OCI-LY1 (cell line): ENCODE measurements at regions not wholly inside any gene's neighbourhood (a gene's known extent, or its start where the extent isn't known, plus 50 kb on each side); places are given as distances from the start of the nearest gene placed in this dataset.

Source experiments
- H2AFZ ChIP-seq: fragments of 200-600 bp; sonication (generic), shearing (Covaris generic); 2 replicates; pipeline ENCODE4 v1.6.0; 2014; ENCODE audit warnings: antibody characterized with exemption, mild to moderate bottlenecking, low read length
- H3F3A ChIP-seq: fragments of 200-600 bp; sonication (generic), shearing (Covaris generic); 2 replicates; pipeline ENCODE4 v1.6.0; 2014; ENCODE audit warnings: mild to moderate bottlenecking, antibody characterized with exemption, low read length, moderate library complexity; ENCODE audit not compliant: insufficient read depth
- H3K27ac ChIP-seq: fragments of 200-600 bp; sonication (generic); 2 replicates; pipeline ENCODE4 v1.5.1; 2014; ENCODE audit warnings: low read length, mixed run types, mild to moderate bottlenecking, low read depth; ENCODE audit not compliant: poor library complexity, severe bottlenecking
- H3K27me3 ChIP-seq: fragments of 200-600 bp; sonication (generic); 2 replicates; pipeline ENCODE4 v1.6.0; 2014; ENCODE audit warnings: antibody characterized with exemption, mild to moderate bottlenecking, low read length, moderate library complexity; ENCODE audit not compliant: insufficient read depth
- H3K36me3 ChIP-seq: fragments of 200-600 bp; sonication (generic); 2 replicates; pipeline ENCODE4 v1.6.1; 2014; ENCODE audit warnings: mild to moderate bottlenecking, antibody characterized with exemption, low read length, moderate library complexity, mixed read lengths; ENCODE audit not compliant: insufficient read depth
- H3K4me1 ChIP-seq: fragments of 200-600 bp; sonication (generic); 2 replicates; pipeline ENCODE4 v1.5.1; 2014; ENCODE audit warnings: mild to moderate bottlenecking, low read length, moderate library complexity; ENCODE audit not compliant: insufficient read depth, severe bottlenecking
- H3K4me2 ChIP-seq: fragments of 200-600 bp; sonication (generic), shearing (Covaris generic); 2 replicates; pipeline ENCODE4 v1.6.1; 2014; ENCODE audit warnings: low read length
- H3K4me3 ChIP-seq: fragments of 200-600 bp; sonication (generic); 2 replicates; pipeline ENCODE4 v1.5.1; 2014; ENCODE audit warnings: low read length, low read depth, mild to moderate bottlenecking, mixed read lengths; ENCODE audit not compliant: poor library complexity, severe bottlenecking
- H3K79me2 ChIP-seq: fragments of 200-600 bp; shearing (Covaris generic); 2 replicates; pipeline ENCODE4 v1.6.1; 2016; ENCODE audit warnings: mixed run types, low read length, mixed read lengths; ENCODE audit not compliant: insufficient read depth
- H3K9ac ChIP-seq: fragments of 200-600 bp; sonication (generic), shearing (Covaris generic); 2 replicates; pipeline ENCODE4 v1.6.1; 2014; ENCODE audit warnings: mild to moderate bottlenecking, low read length, mixed read lengths
- H3K9me2 ChIP-seq: fragments of 200-600 bp; sonication (generic), shearing (Covaris generic); 2 replicates; pipeline ENCODE4 v1.6.1; 2014; ENCODE audit warnings: low read depth, mild to moderate bottlenecking, low read length, mixed read lengths
- H3K9me3 ChIP-seq: fragments of 200-600 bp; shearing (Covaris generic); 2 replicates; pipeline ENCODE4 v1.6.1; 2014; ENCODE audit warnings: low read length, mixed read lengths
- H4K20me1 ChIP-seq: fragments of 200-600 bp; sonication (generic), shearing (Covaris generic); 2 replicates; pipeline ENCODE4 v1.6.0; 2016; ENCODE audit warnings: mild to moderate bottlenecking, low read length; ENCODE audit not compliant: insufficient read depth
- EZH2 ChIP-seq: fragments of 200-600 bp; sonication (generic), shearing (Covaris generic); IDR thresholded peaks from 2 replicates; pipeline ENCODE4 v1.8.0; 2017; ENCODE audit warnings: borderline replicate concordance, mixed run types, mild to moderate bottlenecking, antibody characterized with exemption, low read length, moderate library complexity, mixed read lengths
- TF ChIP-seq, protein P1 (sequence below): fragments of 200-600 bp; sonication (generic), shearing (Covaris generic); IDR thresholded peaks from 2 replicates; pipeline ENCODE4 v1.5.1; 2017; ENCODE audit warnings: mild to moderate bottlenecking, antibody characterized with exemption, low read length, moderate library complexity, mixed read lengths

DNA sequence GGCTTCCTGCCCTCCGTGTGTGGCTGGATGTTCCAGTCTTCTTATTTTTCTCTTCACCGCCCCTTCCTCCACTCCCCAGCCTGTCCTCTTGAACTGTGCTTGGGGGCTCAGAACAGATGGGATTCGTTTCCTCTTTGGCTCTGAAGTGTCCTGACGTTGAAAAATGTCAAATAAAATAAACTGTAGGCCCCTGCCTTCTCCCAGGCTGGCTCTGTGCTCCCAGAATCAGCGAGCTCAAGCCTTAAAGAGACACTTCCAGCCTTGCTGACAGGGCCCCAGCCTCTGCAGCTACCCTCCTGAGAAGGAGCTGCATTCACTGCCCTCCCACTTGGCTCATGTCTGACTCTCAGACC, 104.2 kb upstream of the IPO9 start:
- Histone ChIP-seq H3K27ac (no peak overlapping the region), H3K9me3 (no peaks in the 10 kb centered on the region), H3K9me2 (no peaks in the 10 kb centered on the region), H3K4me2 (no peak overlapping the region), H4K20me1 (no peaks in the 10 kb centered on the region), H3K9ac (no peak overlapping the region), H3K36me3 (no peaks in the 10 kb centered on the region), H3K4me1 (no peaks in the 10 kb centered on the region), H3K79me2 (no peaks in the 10 kb centered on the region), H2AFZ (no peak overlapping the region), H3F3A (no peaks in the 10 kb centered on the region), H3K27me3 (no peaks in the 10 kb centered on the region), H3K4me3 (no peak overlapping the region)
- TF ChIP-seq EZH2 = no peak
- TF ChIP-seq, protein P1, sequence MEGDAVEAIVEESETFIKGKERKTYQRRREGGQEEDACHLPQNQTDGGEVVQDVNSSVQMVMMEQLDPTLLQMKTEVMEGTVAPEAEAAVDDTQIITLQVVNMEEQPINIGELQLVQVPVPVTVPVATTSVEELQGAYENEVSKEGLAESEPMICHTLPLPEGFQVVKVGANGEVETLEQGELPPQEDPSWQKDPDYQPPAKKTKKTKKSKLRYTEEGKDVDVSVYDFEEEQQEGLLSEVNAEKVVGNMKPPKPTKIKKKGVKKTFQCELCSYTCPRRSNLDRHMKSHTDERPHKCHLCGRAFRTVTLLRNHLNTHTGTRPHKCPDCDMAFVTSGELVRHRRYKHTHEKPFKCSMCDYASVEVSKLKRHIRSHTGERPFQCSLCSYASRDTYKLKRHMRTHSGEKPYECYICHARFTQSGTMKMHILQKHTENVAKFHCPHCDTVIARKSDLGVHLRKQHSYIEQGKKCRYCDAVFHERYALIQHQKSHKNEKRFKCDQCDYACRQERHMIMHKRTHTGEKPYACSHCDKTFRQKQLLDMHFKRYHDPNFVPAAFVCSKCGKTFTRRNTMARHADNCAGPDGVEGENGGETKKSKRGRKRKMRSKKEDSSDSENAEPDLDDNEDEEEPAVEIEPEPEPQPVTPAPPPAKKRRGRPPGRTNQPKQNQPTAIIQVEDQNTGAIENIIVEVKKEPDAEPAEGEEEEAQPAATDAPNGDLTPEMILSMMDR = no peak

DNA sequence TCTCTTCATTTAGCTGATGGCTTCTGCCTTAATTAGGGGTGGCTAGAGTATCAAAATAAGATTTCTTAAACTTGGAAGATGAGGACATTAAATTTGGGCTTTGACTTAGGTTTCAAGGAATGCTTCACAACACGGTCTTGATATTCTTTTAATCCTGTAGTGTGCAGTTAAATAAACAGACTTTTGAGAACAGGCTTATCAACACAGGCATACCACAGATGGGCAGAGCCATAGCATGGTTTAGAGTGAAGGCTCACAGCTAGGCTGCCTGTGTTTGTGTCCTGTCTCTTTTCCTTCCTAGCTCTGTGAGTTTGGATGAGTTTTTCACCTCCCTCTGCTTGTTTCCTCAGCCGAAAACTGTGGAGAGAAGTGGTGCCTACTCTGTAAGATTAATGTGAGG, 102.3 kb upstream of the IPO9 start:
- H3K4me3 ChIP-seq = no peak overlapping the region
- H2AFZ ChIP-seq = no peak overlapping the region
- H3K36me3 ChIP-seq = no peaks in the 10 kb centered on the region
- no peaks in the 10 kb centered on the region for H3K9me2 ChIP-seq
- H3K4me1 ChIP-seq = no peaks in the 10 kb centered on the region
- no peaks in the 10 kb centered on the region for H4K20me1 ChIP-seq
- no peak overlapping the region for H3K9ac ChIP-seq
- no peak for TF ChIP-seq EZH2
- no peaks in the 10 kb centered on the region for H3K9me3 ChIP-seq
- no peaks in the 10 kb centered on the region for H3K27me3 ChIP-seq
- no peaks in the 10 kb centered on the region for H3K79me2 ChIP-seq
- no peak overlapping the region for H3K4me2 ChIP-seq
- H3F3A ChIP-seq = no peaks in the 10 kb centered on the region
- H3K27ac ChIP-seq = no peak overlapping the region

DNA sequence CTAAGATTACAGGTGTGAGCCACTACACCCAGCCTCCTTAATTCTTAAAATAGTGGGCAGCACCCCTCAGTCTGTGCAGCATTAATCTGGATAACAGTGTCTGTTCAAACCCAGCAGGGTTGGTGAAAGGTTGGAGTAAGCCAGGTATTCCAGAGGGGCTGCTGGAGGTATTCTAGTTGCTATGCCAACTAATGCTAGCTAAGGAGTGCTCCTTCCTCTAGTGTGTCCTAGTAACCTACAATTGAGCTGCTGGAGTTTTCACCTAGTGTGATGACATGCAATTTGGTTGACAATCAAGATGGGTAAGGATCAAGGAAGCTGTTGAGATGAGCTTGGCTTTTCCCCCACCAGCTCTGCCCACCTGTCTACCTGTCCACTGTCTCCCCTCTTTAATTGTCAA, 100.2 kb upstream of the IPO9 start:
- no peaks in the 10 kb centered on the region for H3K36me3 ChIP-seq
- H2AFZ ChIP-seq = no peak overlapping the region
- H3F3A ChIP-seq = no peaks in the 10 kb centered on the region
- H3K27me3 ChIP-seq = no peaks in the 10 kb centered on the region
- H3K9ac ChIP-seq = no peak overlapping the region
- H3K4me1 ChIP-seq = no peaks in the 10 kb centered on the region
- H3K9me2 ChIP-seq = no peaks in the 10 kb centered on the region
- TF ChIP-seq, protein P1 = no peak
- no peak for TF ChIP-seq EZH2
- H3K27ac ChIP-seq = no peak overlapping the region
- no peaks in the 10 kb centered on the region for H3K9me3 ChIP-seq
- no peaks in the 10 kb centered on the region for H3K79me2 ChIP-seq
- H4K20me1 ChIP-seq = no peaks in the 10 kb centered on the region
- H3K4me2 ChIP-seq = no peak overlapping the region
- no peak overlapping the region for H3K4me3 ChIP-seq

DNA sequence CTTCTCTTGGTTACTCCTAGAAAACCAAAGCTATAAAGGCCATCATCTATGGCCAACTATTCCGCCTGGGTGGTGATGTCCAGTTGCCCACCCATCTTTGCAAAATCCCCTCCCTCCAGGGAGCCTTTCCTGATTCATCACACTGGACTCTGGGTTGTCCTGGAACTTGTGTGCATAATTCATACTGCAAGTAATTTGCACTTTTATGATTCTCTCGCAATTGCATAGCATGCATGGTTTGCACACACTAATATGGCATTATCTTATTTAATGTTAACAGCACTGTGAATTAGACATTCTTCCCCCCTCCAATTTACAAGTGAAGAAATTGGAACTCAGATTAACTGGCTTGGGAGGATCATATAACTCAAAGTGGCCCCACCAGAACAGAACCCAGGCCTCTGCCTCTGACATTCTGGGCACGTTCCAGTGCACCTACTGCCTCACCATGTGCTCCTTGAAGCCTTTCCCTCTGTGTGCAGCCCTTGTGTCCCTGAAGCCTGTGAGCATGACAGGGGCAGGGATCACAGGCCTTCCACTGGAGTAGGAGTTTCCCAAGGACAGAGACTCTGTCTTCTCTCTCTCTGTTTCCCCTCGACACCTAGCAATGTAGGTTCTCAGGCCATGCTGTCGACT, 98.9 kb upstream of the IPO9 start:
- no peaks in the 10 kb centered on the region for H4K20me1 ChIP-seq
- H3K36me3 ChIP-seq = no peaks in the 10 kb centered on the region

More for the DNA sequence above, 98.9 kb upstream of the IPO9 start:
- Histone ChIP-seq H3K9ac (no peak overlapping the region), H3K9me2 (no peaks in the 10 kb centered on the region), H3K27me3 (no peaks in the 10 kb centered on the region), H3K4me3 (no peak overlapping the region), H3F3A (no peaks in the 10 kb centered on the region), H3K9me3 (no peaks in the 10 kb centered on the region), H3K4me2 (no peak overlapping the region), H3K4me1 (no peaks in the 10 kb centered on the region), H3K27ac (no peak overlapping the region), H3K79me2 (no peaks in the 10 kb centered on the region), H2AFZ (no peak overlapping the region)
- no peak for TF ChIP-seq EZH2
- TF ChIP-seq, protein P1 = no peak
